ENCODE measurements at regions not wholly inside any gene's neighbourhood (a gene's known extent, or its start where the extent isn't known, plus 50 kb on each side); places are given as distances from the start of the nearest gene placed in this dataset.

DNA sequence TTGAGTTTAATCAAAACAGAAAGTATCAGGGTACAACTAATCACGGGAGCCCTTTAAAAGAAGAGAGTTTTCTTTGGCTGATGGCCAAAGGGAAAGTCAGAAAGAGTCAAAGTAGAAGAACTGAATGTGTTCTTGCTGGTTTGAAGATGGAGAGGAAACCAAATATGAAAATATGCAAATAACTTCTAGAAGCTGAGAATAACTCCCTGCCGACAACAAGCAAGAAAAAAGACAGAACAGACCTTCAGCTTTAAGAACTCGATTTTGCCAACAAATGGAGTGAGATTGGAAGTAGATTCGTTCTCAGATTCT, 903.8 kb downstream of the STIM2 start:
- TF ChIP-seq CTCF (IDR thresholded peaks at IDR 0.05) (no peak), POLR2A (IDR thresholded peaks at IDR 0.05) (no peak)

All from body of pancreas (tissue), 4 donors.